Upper lobe of left lung (tissue), 6 donors: ENCODE measurements at regions not wholly inside any gene's neighbourhood (a gene's known extent, or its start where the extent isn't known, plus 50 kb on each side); places are given as distances from the start of the nearest gene placed in this dataset.

Experiments
- ATAC-seq, 2 donors: fragments of 200-7000 bp; cut with Tn5 transposase; one replicate each; pipeline ENCODE4 v1.9.1; 2022; ENCODE audit warnings: mild to moderate bottlenecking in 2 of 2, moderate library complexity in 2 of 2; ENCODE audit not compliant: low FRiP score in 2 of 2
- DNase-seq, 2 donors: peaks; one replicate each; pipeline ENCODE4 v3.0.0-alpha.2; 2019 to 2020
- H3K27ac ChIP-seq, 4 donors: fragments of 200-600 bp; sonication (generic); one replicate each; pipeline ENCODE4 v1.5.1; 2016 to 2019
- H3K27me3 ChIP-seq, 4 donors: fragments of 200-600 bp; sonication (generic); one replicate each; pipeline ENCODE4 v1.5.1; 2017 to 2019
- H3K36me3 ChIP-seq, 4 donors: fragments of 200-600 bp; sonication (generic); one replicate each; pipeline ENCODE4 v1.5.1; 2016 to 2019
- H3K4me1 ChIP-seq, 4 donors: fragments of 200-600 bp; sonication (generic); one replicate each; pipeline ENCODE4 v1.5.1; 2018 to 2019
- H3K4me3 ChIP-seq, 4 donors: fragments of 200-600 bp; sonication (generic); one replicate each; pipeline ENCODE4 v1.5.1; 2017 to 2019; ENCODE audit warnings: mild to moderate bottlenecking in 2 of 4, moderate library complexity in 1 of 4
- H3K9me3 ChIP-seq, 4 donors: fragments of 200-600 bp; sonication (generic); one replicate each; pipeline ENCODE4 v1.5.1; 2018 to 2019
- EP300 ChIP-seq, 4 donors: sonication (generic); formaldehyde crosslinking; IDR thresholded peaks; one replicate each; pipeline ENCODE4 v1.5.1; 2017; ENCODE audit warnings: antibody characterized with exemption in 4 of 4, control low read depth in 2 of 4
- POLR2A ChIP-seq, 4 donors: fragments of 450-650 bp; IDR thresholded peaks; one replicate each; pipeline ENCODE4 v1.5.1; 2016 to 2017; ENCODE audit warnings: antibody characterized with exemption in 4 of 4, mild to moderate bottlenecking in 2 of 4
- POLR2AphosphoS5 ChIP-seq, 2 donors: sonication (generic); formaldehyde crosslinking; IDR thresholded peaks; one replicate each; pipeline ENCODE4 v1.5.1; 2017; ENCODE audit warnings: antibody characterized with exemption in 2 of 2
- whole genome bisulfite sequencing, 2 donors: methylation state at CpG; one replicate each; pipeline ENCODE4 v1.1.5; 2017 to 2018; 5-methylcytosine and 5-hydroxymethylcytosine counted together
- TF ChIP-seq, protein P1 (sequence below), 6 experiments: fragments of 450-650 bp in 4 of 6; fragments of 200-600 bp in 2 of 6; sonication (generic) in 2 of 6; IDR thresholded peaks; one replicate each; pipeline ENCODE4 v1.5.1; 2016 to 2019; ENCODE audit warnings: antibody characterized with exemption in 6 of 6
- donor health status: DM: no; HTN: no; CAD: no; lungs with moderate emphysema.
- donor health status: DM: no; HTN: yes; CAD: no; lungs with severe emphysema.

DNA sequence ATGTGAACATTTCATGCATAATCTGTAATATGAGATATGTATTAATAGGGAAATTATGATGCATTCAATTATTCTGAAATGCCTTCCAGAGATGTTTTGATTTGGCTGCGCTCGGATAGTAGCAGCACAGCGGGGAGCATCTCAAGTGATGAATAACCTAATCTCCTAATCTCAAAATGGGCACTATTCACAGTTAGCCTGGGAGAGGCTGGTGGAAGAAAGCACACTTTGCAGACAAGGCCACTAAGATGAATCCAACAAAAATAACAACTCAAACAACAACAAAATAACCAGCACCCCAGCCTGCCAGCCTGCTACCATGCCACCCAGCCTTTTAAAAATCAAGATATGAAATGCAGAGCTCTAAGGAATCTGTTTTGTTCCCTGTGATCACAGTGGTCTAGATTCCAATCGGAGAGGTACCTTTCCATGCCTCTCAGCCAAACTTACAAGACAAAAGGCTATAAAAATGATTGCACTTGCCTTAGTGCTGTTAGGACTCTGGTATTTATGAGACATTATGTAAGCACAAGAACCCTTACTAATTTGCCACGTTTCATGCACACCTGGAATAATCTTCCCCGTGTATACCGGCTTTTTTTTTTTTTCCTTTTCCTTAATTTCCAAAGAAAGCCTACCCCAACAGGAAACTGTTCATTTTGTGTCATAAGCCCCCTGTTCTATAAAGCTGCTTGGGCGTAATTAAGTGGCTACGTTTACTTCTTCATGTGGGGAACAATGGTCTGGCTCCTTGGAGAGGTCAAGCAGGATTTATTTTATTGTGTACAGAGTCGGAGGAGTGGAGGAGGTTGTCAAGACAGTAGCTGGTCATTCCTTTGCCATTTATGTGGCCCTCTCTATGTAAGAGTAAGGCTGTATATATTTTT lies 526.9 kb upstream of the FANCL start:
- Histone ChIP-seq H3K36me3 (no peaks in the 10 kb centered on the region), H3K4me3 (no peak overlapping the region), H3K4me1 (no peaks in the 10 kb centered on the region), H3K27ac (no peak overlapping the region), H3K27me3 (no peaks in the 10 kb centered on the region), H3K9me3 (no peaks in the 10 kb centered on the region)
- DNase-seq (no peak), ATAC-seq (no peak)
- WGBS, 2 donors, result 71 to 72% methylated on average over 10 of the region's 10 CpGs
- TF ChIP-seq POLR2A (IDR thresholded peaks at IDR 0.05), result no peak
- TF ChIP-seq EP300 (IDR thresholded peaks at IDR 0.05), result no peak
- TF ChIP-seq, protein P1, sequence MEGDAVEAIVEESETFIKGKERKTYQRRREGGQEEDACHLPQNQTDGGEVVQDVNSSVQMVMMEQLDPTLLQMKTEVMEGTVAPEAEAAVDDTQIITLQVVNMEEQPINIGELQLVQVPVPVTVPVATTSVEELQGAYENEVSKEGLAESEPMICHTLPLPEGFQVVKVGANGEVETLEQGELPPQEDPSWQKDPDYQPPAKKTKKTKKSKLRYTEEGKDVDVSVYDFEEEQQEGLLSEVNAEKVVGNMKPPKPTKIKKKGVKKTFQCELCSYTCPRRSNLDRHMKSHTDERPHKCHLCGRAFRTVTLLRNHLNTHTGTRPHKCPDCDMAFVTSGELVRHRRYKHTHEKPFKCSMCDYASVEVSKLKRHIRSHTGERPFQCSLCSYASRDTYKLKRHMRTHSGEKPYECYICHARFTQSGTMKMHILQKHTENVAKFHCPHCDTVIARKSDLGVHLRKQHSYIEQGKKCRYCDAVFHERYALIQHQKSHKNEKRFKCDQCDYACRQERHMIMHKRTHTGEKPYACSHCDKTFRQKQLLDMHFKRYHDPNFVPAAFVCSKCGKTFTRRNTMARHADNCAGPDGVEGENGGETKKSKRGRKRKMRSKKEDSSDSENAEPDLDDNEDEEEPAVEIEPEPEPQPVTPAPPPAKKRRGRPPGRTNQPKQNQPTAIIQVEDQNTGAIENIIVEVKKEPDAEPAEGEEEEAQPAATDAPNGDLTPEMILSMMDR (IDR thresholded peaks at IDR 0.05), result no peak
- no peak for TF ChIP-seq POLR2AphosphoS5 (IDR thresholded peaks at IDR 0.05)

DNA sequence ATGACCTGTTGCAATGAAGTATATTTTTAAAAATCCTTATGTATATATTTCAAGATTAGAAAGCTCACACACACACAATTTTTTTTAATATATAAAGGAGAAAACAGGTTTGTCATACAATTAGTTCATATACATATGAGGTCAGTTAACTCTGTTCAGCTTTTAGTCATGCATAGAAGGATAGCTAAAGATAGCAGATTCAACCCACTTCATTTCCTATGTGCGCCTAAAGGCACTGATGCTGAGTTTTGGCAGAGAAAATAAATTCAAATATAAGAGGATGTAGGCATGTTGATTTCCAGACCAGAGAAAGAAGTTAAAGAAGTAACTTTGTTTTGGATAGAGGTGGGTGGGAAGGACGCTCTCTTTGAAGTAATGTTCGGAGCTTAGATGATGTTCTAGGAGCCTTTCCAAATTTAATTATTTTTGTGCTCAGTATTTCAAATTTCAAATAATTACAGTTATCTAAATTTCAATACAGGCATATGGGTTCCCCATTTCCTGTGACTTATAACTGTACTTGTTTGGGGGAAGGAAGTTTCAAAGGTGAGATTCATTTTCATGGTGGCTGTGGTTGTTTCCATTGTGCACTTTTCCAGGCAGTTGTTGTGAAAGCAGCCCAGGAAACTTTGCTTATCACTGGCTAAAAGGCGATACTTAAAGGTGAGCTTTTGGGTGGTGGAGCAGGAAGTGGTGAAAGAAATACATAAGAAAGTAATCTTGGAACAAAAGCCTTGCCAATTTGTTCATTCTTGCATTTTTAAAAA lies 523.4 kb upstream of the FANCL start:
- TF ChIP-seq POLR2AphosphoS5 (IDR thresholded peaks at IDR 0.05), result no peak
- H3K27ac ChIP-seq, result no peak overlapping the region
- H3K36me3 ChIP-seq, result no peaks in the 10 kb centered on the region
- DNase-seq (no peak), ATAC-seq (no peak)
- H3K27me3 ChIP-seq, result no peaks in the 10 kb centered on the region
- H3K4me3 ChIP-seq, result no peak overlapping the region
- no peaks in the 10 kb centered on the region for H3K9me3 ChIP-seq
- 47 to 55% methylated on average over 4 of the region's 4 CpGs for WGBS, 2 donors
- H3K4me1 ChIP-seq, result no peaks in the 10 kb centered on the region

DNA sequence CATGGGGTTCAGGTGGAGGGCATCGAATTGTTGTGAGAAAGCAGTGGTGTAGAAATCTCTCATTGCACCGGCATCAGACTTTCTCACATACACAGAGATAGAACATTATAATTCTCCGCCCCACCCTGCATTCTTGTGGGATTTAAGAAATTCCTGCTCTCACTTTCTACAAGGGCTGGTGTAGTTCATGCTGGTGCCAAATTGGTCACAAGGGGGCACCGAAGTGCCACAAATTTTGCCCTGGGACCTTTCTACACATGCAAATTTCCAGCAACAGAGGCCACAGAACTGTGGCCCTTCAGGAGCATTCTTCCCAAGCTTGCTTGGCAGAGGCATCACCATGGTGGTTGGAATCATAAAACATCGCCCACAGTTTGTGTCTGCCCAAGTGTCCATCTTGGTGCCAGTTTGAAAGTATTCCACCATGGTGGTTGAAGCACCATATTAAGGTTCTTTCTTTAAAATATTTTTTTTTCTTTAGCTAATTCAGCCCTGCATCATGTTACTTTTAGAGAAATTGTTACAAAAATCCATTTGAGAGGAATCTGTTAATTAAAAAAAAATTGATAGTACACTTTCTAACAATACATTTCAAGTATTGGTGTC lies 521.2 kb upstream of the FANCL start:
- no peaks in the 10 kb centered on the region for H3K36me3 ChIP-seq
- TF ChIP-seq EP300 (IDR thresholded peaks at IDR 0.05) (no peak), POLR2AphosphoS5 (IDR thresholded peaks at IDR 0.05) (no peak), POLR2A (IDR thresholded peaks at IDR 0.05) (no peak)
- TF ChIP-seq, protein P1 (IDR thresholded peaks at IDR 0.05), result peak in 4 of 6 experiments; percentile 26 to 45 (median 36)
- H3K9me3 ChIP-seq, result no peaks in the 10 kb centered on the region
- no peaks in the 10 kb centered on the region for H3K4me1 ChIP-seq
- WGBS, 2 donors, result 22 to 25% methylated on average over 5 of the region's 5 CpGs
- DNase-seq (peak in 1 of 2 donors; percentile 28), ATAC-seq (peak in 1 of 2 donors; percentile 53)
- no peaks in the 10 kb centered on the region for H3K27me3 ChIP-seq
- H3K4me3 ChIP-seq, result no peak overlapping the region
- no peak overlapping the region for H3K27ac ChIP-seq

DNA sequence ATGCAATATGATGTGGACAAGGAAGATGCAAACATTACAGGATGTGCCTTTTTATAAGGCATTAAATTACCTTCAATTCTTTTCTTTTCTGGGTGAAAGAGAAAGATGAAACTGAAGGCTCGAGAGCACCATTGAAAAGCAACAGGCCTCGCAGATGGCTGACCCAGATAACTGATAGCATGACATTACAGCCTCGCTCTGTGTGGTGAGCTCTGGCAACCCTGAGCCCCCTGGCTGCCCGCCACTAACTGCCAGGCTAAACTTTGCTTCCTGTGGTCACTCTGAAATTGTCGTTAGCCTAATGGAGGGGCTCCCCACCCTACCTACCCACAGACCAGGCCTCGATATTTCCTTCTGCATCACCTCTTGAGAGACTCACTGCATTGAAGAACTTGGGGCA lies 516.8 kb upstream of the FANCL start:
- no peak for ATAC-seq
- no peaks in the 10 kb centered on the region for H3K27me3 ChIP-seq
- DNase-seq, result no peak

More for the DNA sequence above, 516.8 kb upstream of the FANCL start:
- no peak overlapping the region for H3K27ac ChIP-seq
- H3K4me3 ChIP-seq, result no peak overlapping the region
- TF ChIP-seq, protein P1 (IDR thresholded peaks at IDR 0.05), result no peak
- TF ChIP-seq POLR2A (IDR thresholded peaks at IDR 0.05) (no peak), EP300 (IDR thresholded peaks at IDR 0.05) (no peak), POLR2AphosphoS5 (IDR thresholded peaks at IDR 0.05) (no peak)
- no peaks in the 10 kb centered on the region for H3K9me3 ChIP-seq
- 52 to 74% methylated on average over 6 of the region's 6 CpGs for WGBS, 2 donors
- no peaks in the 10 kb centered on the region for H3K4me1 ChIP-seq
- H3K36me3 ChIP-seq, result no peaks in the 10 kb centered on the region
